HK-2 (cell line): ENCODE measurements at regions not wholly inside any gene's neighbourhood (a gene's known extent, or its start where the extent isn't known, plus 50 kb on each side); places are given as distances from the start of the nearest gene placed in this dataset.

Source experiments
- DNase-seq: peaks from one replicate; pipeline ENCODE4 v3.0.0-alpha.2; 2018; ENCODE audit not compliant: unreplicated experiment

DNA sequence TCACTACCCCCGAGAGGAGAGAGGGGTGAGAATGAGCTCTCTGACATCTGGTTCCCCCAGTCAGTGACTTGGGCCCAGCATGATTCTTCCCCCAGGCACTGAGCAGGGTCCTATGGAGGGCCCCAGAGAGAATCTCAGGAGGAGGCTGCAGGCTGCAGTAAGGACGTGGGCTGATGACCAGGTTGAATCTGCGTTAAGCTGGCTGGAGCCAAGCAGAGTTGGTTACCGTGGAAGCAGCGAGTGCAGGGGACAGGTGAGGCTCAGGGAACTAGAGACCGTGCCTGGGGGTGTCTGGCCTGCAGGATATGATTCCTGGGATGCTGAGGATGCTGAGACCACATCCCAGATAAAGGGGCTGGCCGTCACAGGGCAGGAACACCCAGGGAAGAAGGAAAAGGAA, 314.3 kb upstream of the IRX1 start:
- DNase-seq, result no peak

DNA sequence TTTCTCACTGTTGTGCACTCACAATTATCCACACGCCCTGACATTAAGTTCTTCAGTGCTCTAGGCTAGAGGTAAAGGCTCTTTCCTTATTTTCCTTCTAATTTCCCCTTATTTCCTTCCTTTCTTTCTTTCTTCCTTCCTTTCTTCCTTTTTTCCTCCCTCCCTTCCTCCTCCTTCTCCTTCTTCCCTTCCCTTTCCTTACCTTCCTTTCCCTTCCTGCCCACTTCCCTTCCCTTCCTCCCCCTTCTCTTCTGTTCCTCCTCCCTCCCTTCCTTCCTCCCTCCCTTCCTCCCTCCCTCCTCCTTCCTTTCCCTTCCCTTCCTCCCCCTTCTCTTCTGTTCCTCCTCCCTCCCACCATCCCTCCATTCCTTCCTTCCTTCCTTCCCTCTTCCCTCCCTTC, 317.0 kb upstream of the IRX1 start:
- no peak for DNase-seq

- DNase-seq, result no peak
These were observed 317.9 kb upstream of the IRX1 start for GRCh38 chr5:3277590-3278196.

GRCh38 chr5:3276896-3277295, 318.7 kb upstream of the IRX1 start:
- no peak for DNase-seq

- no peak for DNase-seq
These were observed 326.1 kb upstream of the IRX1 start for GRCh38 chr5:3269395-3270169.

DNA sequence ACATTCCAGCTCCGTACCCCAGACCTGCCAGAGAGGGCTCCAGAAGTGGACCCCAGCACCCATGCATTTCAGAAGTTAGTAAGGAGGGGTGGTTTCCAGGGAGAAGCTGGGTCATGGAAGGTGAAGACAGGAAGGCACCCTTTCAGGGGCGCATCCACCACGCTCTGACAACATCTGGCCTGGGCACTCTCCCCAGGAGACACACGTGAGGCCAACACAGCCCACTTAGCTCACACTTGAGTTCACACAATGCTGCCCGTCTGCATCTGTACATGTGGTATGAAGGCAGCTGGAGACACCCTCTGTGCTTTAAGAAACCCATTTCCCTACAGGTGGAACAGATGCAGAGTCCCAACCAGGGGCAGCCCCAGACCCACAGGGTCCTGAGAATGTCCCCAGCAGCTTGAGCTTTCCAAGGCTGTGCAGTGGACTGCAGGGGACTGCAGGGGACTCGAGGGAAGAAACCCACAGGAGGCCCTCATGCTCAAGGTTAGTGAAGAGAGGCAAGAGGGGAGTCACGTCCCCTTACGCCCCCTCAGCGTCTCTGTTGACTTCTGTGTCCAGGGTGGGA, 326.8 kb upstream of the IRX1 start:
- DNase-seq, result no peak

GRCh38 chr5:3266861-3267260, 328.8 kb upstream of the IRX1 start:
- no peak for DNase-seq

DNA sequence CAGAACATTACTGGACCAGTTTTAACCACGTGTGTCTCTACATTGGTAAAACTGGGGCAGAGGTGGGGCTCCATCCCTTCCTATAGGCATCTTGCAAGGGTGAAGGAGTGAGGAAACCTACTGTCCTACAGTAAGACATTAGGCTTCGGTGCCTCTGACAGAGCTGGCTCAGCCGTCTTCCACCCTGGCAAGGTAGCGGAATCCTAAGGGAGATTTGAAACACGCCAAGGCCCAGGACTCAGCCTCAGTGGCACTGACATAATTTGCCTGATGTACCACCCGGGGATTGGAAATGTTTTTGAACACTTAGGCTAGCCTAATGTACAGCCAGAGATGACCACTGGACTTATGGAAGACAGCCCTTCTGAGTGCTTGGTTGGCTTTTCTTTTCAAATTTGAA, 329.7 kb upstream of the IRX1 start:
- no peak for DNase-seq

DNA sequence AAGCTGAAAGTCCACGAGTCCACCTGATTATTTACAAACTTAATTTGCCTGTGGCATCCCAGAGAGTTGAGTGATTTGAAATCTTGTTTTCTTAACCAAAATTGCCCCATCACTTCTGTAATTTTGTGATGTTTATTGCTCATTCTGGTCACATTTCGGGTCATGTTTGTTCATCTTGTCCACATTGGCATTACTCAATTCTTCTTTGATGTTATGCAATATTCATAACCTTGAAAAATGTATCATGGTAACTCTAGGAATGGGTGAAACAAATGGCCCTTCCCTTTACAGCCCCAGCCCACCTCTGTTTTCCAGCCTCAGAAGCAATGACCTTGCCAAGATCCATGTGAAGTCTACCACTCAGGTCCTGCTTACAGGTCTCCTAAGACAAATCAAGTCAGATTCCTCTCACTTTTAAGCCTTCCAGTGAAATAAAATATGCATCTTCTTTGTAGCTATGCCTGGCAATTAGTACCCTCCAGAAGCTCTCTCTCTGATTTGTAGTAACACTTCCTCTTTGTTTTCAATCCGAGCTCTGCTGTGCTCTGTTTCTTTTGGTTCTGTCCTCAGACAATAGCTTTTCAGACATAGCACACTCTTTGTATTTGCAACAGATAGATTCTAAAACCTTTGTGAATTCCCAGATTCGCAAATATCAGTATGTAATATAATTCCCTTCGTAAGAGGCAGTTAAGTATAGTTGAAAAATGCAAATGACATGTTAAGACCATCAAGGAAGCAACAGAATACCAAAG, 330.3 kb upstream of the IRX1 start:
- no peak for DNase-seq

- no peak for DNase-seq
These were observed 333.2 kb upstream of the IRX1 start for GRCh38 chr5:3262451-3262850.

DNA sequence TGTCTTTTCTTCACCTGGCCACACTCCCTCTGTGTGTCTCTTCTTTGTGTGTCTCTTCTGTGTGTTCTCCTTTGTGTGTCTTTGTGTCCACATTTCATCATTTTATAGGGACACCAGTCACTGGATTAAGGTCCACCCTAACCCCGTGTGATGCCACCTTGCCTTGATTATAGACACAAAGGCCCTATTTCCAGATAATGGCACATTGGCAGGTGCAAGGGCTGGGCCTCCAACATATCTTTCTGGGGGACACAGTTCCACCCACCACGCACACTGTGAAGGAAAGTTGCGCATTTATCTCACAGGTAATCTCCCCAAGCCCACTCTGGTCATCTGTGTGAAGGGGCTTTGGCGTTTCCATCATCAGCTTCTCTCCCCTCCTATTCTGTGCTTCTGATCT, 334.6 kb upstream of the IRX1 start:
- no peak for DNase-seq

GRCh38 chr5:3258050-3258449, 337.6 kb upstream of the IRX1 start:
- DNase-seq, result no peak

DNA sequence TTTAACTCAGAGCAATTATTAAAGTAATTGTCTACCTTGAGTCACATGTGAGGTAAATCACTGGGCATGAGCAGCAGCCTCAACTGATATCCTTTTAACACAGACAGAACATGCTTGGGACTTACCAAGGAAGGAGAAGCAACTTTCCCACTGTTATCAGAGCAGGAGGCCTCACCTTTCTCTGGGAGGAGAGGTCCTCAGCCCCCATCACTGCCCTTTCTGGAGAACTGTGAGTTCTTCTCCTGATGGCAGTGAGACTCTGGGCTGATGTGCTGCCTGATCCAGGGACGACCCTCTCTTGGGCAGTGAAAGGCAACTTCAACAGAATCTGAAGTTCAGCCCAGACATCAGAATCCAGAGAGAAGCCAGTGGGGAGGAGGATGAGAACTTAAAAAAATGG, 343.4 kb upstream of the IRX1 start:
- no peak for DNase-seq

- DNase-seq, result no peak
These were observed 343.8 kb upstream of the IRX1 start for GRCh38 chr5:3251784-3252183.

DNA sequence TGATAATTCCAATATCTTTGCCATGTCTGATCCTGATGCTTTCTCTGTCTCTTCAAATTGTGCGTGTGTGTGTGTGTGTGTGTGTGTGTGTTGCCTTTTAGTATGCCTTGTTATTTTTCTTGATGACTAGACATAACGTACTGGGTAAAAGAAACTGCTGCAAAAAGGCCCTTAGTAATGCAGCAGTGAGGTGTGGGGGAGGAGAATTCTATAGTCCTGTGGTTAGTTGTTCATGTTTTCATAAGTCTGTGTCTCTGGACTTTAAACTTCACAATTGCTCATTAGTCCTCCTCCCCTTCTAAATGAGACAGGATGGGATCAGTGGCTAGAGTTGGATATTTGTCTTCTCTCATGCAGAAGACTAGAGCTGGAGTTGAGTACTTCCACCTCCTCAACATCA, 346.2 kb upstream of the IRX1 start:
- no peak for DNase-seq

GRCh38 chr5:3237276-3237868, 358.3 kb upstream of the IRX1 start:
- no peak for DNase-seq

GRCh38 chr5:3234566-3234965, 361.1 kb upstream of the IRX1 start:
- no peak for DNase-seq

DNA sequence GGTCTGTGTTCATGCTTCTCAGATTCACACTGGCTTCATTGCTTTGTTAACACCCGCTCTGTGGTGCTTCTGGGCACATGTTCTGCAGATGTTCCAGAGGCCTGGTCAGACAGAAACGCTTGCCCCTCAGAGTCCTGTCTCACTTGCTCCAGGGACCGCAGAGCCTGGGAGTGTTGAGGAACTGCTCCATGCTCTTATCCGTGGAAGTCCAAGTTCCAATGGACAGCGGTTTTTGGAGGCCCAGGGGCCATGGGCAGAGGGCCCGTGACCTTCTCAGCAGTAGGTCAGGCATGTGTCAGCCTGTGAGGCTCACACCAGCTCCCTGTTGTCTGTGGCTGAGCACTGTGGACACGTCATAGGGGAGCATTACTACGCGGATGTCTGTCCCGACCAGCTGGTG, 364.7 kb upstream of the IRX1 start:
- DNase-seq, result no peak

- DNase-seq, result no peak
These were observed 365.4 kb upstream of the IRX1 start for GRCh38 chr5:3230254-3230653.

GRCh38 chr5:3226196-3226920, 369.3 kb upstream of the IRX1 start:
- no peak for DNase-seq

GRCh38 chr5:3225201-3225960, 370.3 kb upstream of the IRX1 start:
- DNase-seq, result no peak
